ENCODE measurements at regions not wholly inside any gene's neighbourhood (a gene's known extent, or its start where the extent isn't known, plus 50 kb on each side); places are given as distances from the start of the nearest gene placed in this dataset.

DNA sequence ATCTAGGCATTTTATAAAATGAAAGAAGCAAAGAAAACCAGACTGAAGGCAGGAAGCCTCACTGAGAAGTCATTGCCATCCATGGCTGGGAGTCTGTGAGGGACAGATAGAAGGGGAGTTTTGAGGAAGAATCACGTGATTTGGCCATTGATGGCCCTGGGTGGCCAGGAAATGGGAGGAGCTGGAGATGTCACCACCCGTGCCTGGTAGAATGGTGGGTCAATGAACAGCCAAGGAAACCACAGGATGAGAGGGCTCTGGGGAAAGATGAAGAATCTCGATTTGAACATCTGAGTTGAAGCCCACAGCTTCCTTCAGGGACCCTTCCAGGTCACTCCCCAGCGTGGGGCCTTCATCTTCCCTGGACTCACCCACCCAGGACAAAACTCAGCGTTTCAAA lies 103.3 kb upstream of the CHST15 start:
- POLR2A ChIA-PET (ENCODE audit: unreplicated experiment): no interaction called here
- Histone ChIP-seq H4K91ac (ENCODE audit: insufficient read depth, low read depth, low read length) (no peak overlapping the region), H4K8ac (ENCODE audit: low read depth in 2 of 2, low read length in 2 of 2) (no peak overlapping the region), H2BK20ac (ENCODE audit: low read depth, low read length) (no peak overlapping the region), H3K27me3 (ENCODE audit: control insufficient read depth, insufficient read depth, low read length) (no peaks in the 10 kb centered on the region), H4K20me1 (ENCODE audit: insufficient read depth, low read length) (no peaks in the 10 kb centered on the region), H3K9me1 (ENCODE audit: insufficient read depth, low read length) (no peaks in the 10 kb centered on the region), H2BK15ac (ENCODE audit: low read depth, low read length) (no peak overlapping the region), H3K18ac (ENCODE audit: low read depth, low read length) (no peak overlapping the region), H2BK120ac (ENCODE audit: low read depth, low read length) (no peak overlapping the region), H3K9me3 (ENCODE audit: control insufficient read depth, insufficient read depth, low read length) (peaks cover 5% of the 10 kb centered on the region; the same call in 1 of the 2 replicates), H3K4me1 (ENCODE audit: control insufficient read depth, insufficient read depth, low read length) (no peaks in the 10 kb centered on the region), H3K4ac (ENCODE audit: low read depth, low read length) (no peak overlapping the region), H3K4me3 (ENCODE audit: insufficient read depth, low read depth, low read length) (no peak overlapping the region), H3K79me1 (ENCODE audit: low read depth in 1 of 2, low read length in 2 of 2) (no peaks in the 10 kb centered on the region), H3K23ac (ENCODE audit: low read depth, low read length) (no peak overlapping the region), H3K4me2 (ENCODE audit: low read depth, low read length) (no peak overlapping the region), H4K5ac (ENCODE audit: low read depth, low read length) (no peak overlapping the region), H2AFZ (replicated peaks; ENCODE audit: low read length, poor library complexity) (no peak overlapping the region), H2AK9ac (replicated peaks; ENCODE audit: low read depth, low read length, poor library complexity) (no peak overlapping the region), H2AK5ac (ENCODE audit: low read depth, low read length) (no peak overlapping the region), H3K56ac (ENCODE audit: extremely low read depth, insufficient read depth, low read length) (no peak overlapping the region), H3K36me3 (ENCODE audit: control insufficient read depth, insufficient read depth, low read length) (no peaks in the 10 kb centered on the region), H3K14ac (replicated peaks; ENCODE audit: low read depth, low read length) (no peak overlapping the region), H3K9ac (ENCODE audit: low read depth, low read length) (no peak overlapping the region), H3K27ac (ENCODE audit: insufficient read depth, low read length) (no peak overlapping the region), H2BK5ac (ENCODE audit: low read depth, low read length, poor library complexity, severe bottlenecking) (no peak overlapping the region)
- dilution Hi-C loops (cut with HindIII; ENCODE audit: low sequenced_read_pairs, unreplicated experiment): no loop called here
- ATAC-seq (ENCODE audit: low read depth) (no peak), DNase-seq (no peak)
- TF ChIP-seq CHD1 (IDR thresholded peaks at IDR 0.05; ENCODE audit: low read depth, low read length) (no peak), RAD21 (IDR thresholded peaks at IDR 0.05; ENCODE audit: low read length) (no peak), MXI1 (IDR thresholded peaks at IDR 0.05; ENCODE audit: borderline replicate concordance, low read depth, low read length) (no peak), FOS (IDR thresholded peaks at IDR 0.05; ENCODE audit: low read depth, low read length) (no peak), BHLHE40 (IDR thresholded peaks at IDR 0.05; ENCODE audit: low read depth, low read length) (no peak), SMC3 (IDR thresholded peaks at IDR 0.05; ENCODE audit: low read depth, low read length) (no peak), CEBPB (IDR thresholded peaks at IDR 0.05; ENCODE audit: low read depth, low read length) (no peak)
- TF ChIP-seq, protein P1, sequence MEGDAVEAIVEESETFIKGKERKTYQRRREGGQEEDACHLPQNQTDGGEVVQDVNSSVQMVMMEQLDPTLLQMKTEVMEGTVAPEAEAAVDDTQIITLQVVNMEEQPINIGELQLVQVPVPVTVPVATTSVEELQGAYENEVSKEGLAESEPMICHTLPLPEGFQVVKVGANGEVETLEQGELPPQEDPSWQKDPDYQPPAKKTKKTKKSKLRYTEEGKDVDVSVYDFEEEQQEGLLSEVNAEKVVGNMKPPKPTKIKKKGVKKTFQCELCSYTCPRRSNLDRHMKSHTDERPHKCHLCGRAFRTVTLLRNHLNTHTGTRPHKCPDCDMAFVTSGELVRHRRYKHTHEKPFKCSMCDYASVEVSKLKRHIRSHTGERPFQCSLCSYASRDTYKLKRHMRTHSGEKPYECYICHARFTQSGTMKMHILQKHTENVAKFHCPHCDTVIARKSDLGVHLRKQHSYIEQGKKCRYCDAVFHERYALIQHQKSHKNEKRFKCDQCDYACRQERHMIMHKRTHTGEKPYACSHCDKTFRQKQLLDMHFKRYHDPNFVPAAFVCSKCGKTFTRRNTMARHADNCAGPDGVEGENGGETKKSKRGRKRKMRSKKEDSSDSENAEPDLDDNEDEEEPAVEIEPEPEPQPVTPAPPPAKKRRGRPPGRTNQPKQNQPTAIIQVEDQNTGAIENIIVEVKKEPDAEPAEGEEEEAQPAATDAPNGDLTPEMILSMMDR (conservative IDR thresholded peaks at IDR 0.05; ENCODE audit: low read depth, low read length): no peak
- TF ChIP-seq, protein P2, sequence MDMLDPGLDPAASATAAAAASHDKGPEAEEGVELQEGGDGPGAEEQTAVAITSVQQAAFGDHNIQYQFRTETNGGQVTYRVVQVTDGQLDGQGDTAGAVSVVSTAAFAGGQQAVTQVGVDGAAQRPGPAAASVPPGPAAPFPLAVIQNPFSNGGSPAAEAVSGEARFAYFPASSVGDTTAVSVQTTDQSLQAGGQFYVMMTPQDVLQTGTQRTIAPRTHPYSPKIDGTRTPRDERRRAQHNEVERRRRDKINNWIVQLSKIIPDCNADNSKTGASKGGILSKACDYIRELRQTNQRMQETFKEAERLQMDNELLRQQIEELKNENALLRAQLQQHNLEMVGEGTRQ (IDR thresholded peaks at IDR 0.05; ENCODE audit: low read depth, low read length): no peak
- in situ Hi-C loops (cut with MboI; ENCODE audit: low sequenced_read_pairs): no loop called here
- intact Hi-C loops (cut with micrococcal nuclease): no loop called here
- CTCF ChIA-PET: no interaction called here
- BruUV-seq (replicated peaks): no TSS peak
- 30% methylated on average over 3 of the region's 5 CpGs; no CpG with 5 or more reads in 1 of the 2 experiments for WGBS, 2 experiments (ENCODE audit: extremely low coverage in 2 of 2, insufficient read length in 1 of 2)
